ENCODE measurements at regions not wholly inside any gene's neighbourhood (a gene's known extent, or its start where the extent isn't known, plus 50 kb on each side); places are given as distances from the start of the nearest gene placed in this dataset.

DNA sequence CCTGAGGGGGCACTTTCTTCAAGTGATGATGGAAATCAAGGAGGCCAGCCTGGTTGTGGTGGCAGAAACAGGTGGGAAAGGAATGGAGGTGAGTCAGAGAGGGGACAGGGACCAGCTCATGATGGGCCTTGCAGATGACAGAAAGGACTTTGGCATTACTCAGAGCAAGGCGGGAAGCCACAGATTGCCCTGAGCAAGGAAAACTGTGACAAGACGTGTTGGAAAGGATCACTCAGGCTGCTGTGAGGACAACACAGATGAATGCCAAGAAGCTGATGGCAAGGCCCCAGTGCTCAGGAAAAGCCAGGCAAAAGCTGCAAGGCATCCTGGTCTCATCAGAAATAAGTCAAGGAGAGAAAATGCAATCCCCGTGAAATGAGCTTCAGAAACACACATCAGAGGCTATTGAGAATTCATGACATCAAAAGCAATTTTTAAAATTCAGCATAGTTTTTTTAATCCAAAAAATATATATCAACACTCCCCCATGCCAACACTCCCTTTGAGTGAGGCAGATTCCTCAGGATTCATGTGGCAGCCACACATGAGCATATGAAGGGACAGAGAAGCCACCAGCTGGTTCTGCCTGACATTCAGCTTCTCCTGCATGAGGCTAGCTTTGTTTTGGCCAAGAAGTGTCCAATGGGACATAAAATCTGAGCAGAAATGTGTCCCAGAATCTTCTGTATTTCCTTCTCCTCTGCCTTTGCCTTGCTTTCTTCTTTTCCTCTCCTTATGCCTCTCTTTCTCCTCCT lies 244.5 kb upstream of the MYO3A start:
- TF ChIP-seq, protein P1, sequence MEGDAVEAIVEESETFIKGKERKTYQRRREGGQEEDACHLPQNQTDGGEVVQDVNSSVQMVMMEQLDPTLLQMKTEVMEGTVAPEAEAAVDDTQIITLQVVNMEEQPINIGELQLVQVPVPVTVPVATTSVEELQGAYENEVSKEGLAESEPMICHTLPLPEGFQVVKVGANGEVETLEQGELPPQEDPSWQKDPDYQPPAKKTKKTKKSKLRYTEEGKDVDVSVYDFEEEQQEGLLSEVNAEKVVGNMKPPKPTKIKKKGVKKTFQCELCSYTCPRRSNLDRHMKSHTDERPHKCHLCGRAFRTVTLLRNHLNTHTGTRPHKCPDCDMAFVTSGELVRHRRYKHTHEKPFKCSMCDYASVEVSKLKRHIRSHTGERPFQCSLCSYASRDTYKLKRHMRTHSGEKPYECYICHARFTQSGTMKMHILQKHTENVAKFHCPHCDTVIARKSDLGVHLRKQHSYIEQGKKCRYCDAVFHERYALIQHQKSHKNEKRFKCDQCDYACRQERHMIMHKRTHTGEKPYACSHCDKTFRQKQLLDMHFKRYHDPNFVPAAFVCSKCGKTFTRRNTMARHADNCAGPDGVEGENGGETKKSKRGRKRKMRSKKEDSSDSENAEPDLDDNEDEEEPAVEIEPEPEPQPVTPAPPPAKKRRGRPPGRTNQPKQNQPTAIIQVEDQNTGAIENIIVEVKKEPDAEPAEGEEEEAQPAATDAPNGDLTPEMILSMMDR (conservative IDR thresholded peaks at IDR 0.05) = no peak
- TF ChIP-seq ZFX (IDR thresholded peaks at IDR 0.05) = no peak

Data from C4-2B (cell line).